ENCODE measurements at regions not wholly inside any gene's neighbourhood (a gene's known extent, or its start where the extent isn't known, plus 50 kb on each side); places are given as distances from the start of the nearest gene placed in this dataset.

GRCh38 chr5:176730815-176731475, 79.4 kb upstream of the UNC5A start:
- intact Hi-C loops (cut with micrococcal nuclease; ENCODE audit: unreplicated experiment) = no loop called here
- Histone ChIP-seq H3K9me2 (ENCODE audit: insufficient read depth, low read length) (no peaks in the 10 kb centered on the region), H3K36me3 (ENCODE audit: insufficient read depth, low read length) (no peaks in the 10 kb centered on the region), H3K27ac (ENCODE audit: low read depth, low read length, poor library complexity, severe bottlenecking) (no peak overlapping the region), H2AFZ (ENCODE audit: low read length) (no peak overlapping the region), H3K4me1 (ENCODE audit: insufficient read depth, low read length, poor library complexity, severe bottlenecking) (no peaks in the 10 kb centered on the region), H3K79me2 (ENCODE audit: insufficient read depth, low read depth, low read length) (no peaks in the 10 kb centered on the region), H3K4me3 (ENCODE audit: low read depth, low read length, poor library complexity, severe bottlenecking) (no peak overlapping the region), H3K9me3 (ENCODE audit: low read length) (no peaks in the 10 kb centered on the region), H4K20me1 (ENCODE audit: insufficient read depth, low read length) (no peaks in the 10 kb centered on the region), H3K4me2 (ENCODE audit: low read length) (no peak overlapping the region)
- POLR2A ChIA-PET = no interaction called here
- DNase-seq (ENCODE audit: low spot score) = no peak
- CTCF ChIA-PET (ENCODE audit: unreplicated experiment) = no interaction called here
- BruUV-seq (replicated peaks) = no TSS peak
- TF ChIP-seq EZH2phosphoT487 (IDR thresholded peaks at IDR 0.05; ENCODE audit: borderline replicate concordance, low read depth, low read length) (no peak), CTCF (conservative IDR thresholded peaks at IDR 0.05; ENCODE audit: low read length) (no peak)

GRCh38 chr5:176731506-176732160, 78.7 kb upstream of the UNC5A start:
- CTCF ChIA-PET (ENCODE audit: unreplicated experiment) = no interaction called here
- no peak for TF ChIP-seq CTCF (conservative IDR thresholded peaks at IDR 0.05; ENCODE audit: low read length)
- TF ChIP-seq EZH2phosphoT487 (IDR thresholded peaks at IDR 0.05; ENCODE audit: borderline replicate concordance, low read depth, low read length) = no peak
- Histone ChIP-seq H3K27ac (ENCODE audit: low read depth, low read length, poor library complexity, severe bottlenecking) (no peak overlapping the region), H3K4me3 (ENCODE audit: low read depth, low read length, poor library complexity, severe bottlenecking) (no peak overlapping the region), H3K9me2 (ENCODE audit: insufficient read depth, low read length) (no peaks in the 10 kb centered on the region), H2AFZ (ENCODE audit: low read length) (no peak overlapping the region), H4K20me1 (ENCODE audit: insufficient read depth, low read length) (no peaks in the 10 kb centered on the region), H3K79me2 (ENCODE audit: insufficient read depth, low read depth, low read length) (no peaks in the 10 kb centered on the region), H3K36me3 (ENCODE audit: insufficient read depth, low read length) (no peaks in the 10 kb centered on the region), H3K4me2 (ENCODE audit: low read length) (no peak overlapping the region), H3K9me3 (ENCODE audit: low read length) (no peaks in the 10 kb centered on the region), H3K4me1 (ENCODE audit: insufficient read depth, low read length, poor library complexity, severe bottlenecking) (no peaks in the 10 kb centered on the region)
- intact Hi-C loops (cut with micrococcal nuclease; ENCODE audit: unreplicated experiment) = no loop called here
- BruUV-seq (replicated peaks) = no TSS peak
- POLR2A ChIA-PET = no interaction called here
- no peak for DNase-seq (ENCODE audit: low spot score)

- Histone ChIP-seq H3K4me3 (ENCODE audit: low read depth, low read length, poor library complexity, severe bottlenecking) (no peak overlapping the region), H3K79me2 (ENCODE audit: insufficient read depth, low read depth, low read length) (no peaks in the 10 kb centered on the region), H3K36me3 (ENCODE audit: insufficient read depth, low read length) (no peaks in the 10 kb centered on the region), H3K4me1 (ENCODE audit: insufficient read depth, low read length, poor library complexity, severe bottlenecking) (no peaks in the 10 kb centered on the region), H2AFZ (ENCODE audit: low read length) (no peak overlapping the region), H4K20me1 (ENCODE audit: insufficient read depth, low read length) (no peaks in the 10 kb centered on the region), H3K27ac (ENCODE audit: low read depth, low read length, poor library complexity, severe bottlenecking) (no peak overlapping the region), H3K9me2 (ENCODE audit: insufficient read depth, low read length) (no peaks in the 10 kb centered on the region), H3K9me3 (ENCODE audit: low read length) (no peaks in the 10 kb centered on the region), H3K4me2 (ENCODE audit: low read length) (no peak overlapping the region)
- no peak for DNase-seq (ENCODE audit: low spot score)
- no TSS peak for BruUV-seq (replicated peaks)
- TF ChIP-seq EZH2phosphoT487 (IDR thresholded peaks at IDR 0.05; ENCODE audit: borderline replicate concordance, low read depth, low read length) (no peak), CTCF (conservative IDR thresholded peaks at IDR 0.05; ENCODE audit: low read length) (no peak)
- CTCF ChIA-PET (ENCODE audit: unreplicated experiment) = no interaction called here
- POLR2A ChIA-PET = no interaction called here
- intact Hi-C loops (cut with micrococcal nuclease; ENCODE audit: unreplicated experiment) = no loop called here
These were observed 78.1 kb upstream of the UNC5A start for GRCh38 chr5:176732306-176732705.
